ENCODE measurements at regions not wholly inside any gene's neighbourhood (a gene's known extent, or its start where the extent isn't known, plus 50 kb on each side); places are given as distances from the start of the nearest gene placed in this dataset.

GRCh38 chr10:20418286-20418685 lies 478.8 kb downstream of the NEBL start:
- no peak for TF ChIP-seq CTCF (conservative IDR thresholded peaks at IDR 0.05; ENCODE audit: low read length)
- DNase-seq (ENCODE audit: low read depth), result no peak
- H3K4me3 ChIP-seq (ENCODE audit: low read length), result no peak overlapping the region

GRCh38 chr10:20417791-20418190 lies 479.3 kb downstream of the NEBL start:
- no peak overlapping the region for H3K4me3 ChIP-seq (ENCODE audit: low read length)
- no peak for DNase-seq (ENCODE audit: low read depth)
- TF ChIP-seq CTCF (conservative IDR thresholded peaks at IDR 0.05; ENCODE audit: low read length), result no peak

- TF ChIP-seq CTCF (conservative IDR thresholded peaks at IDR 0.05; ENCODE audit: low read length), result no peak
- DNase-seq (ENCODE audit: low read depth), result no peak
- no peak overlapping the region for H3K4me3 ChIP-seq (ENCODE audit: low read length)
These were observed 481.4 kb downstream of the NEBL start for GRCh38 chr10:20415684-20416083.

GRCh38 chr10:20407357-20407756 lies 489.8 kb downstream of the NEBL start:
- DNase-seq (ENCODE audit: low read depth), result no peak
- TF ChIP-seq CTCF (conservative IDR thresholded peaks at IDR 0.05; ENCODE audit: low read length), result no peak
- H3K4me3 ChIP-seq (ENCODE audit: low read length), result no peak overlapping the region

- TF ChIP-seq CTCF (conservative IDR thresholded peaks at IDR 0.05; ENCODE audit: low read length), result no peak
- H3K4me3 ChIP-seq (ENCODE audit: low read length), result no peak overlapping the region
- DNase-seq (ENCODE audit: low read depth), result no peak
These were observed 490.6 kb downstream of the NEBL start for GRCh38 chr10:20406281-20407104.

GRCh38 chr10:20405761-20406160 lies 491.4 kb downstream of the NEBL start:
- DNase-seq (ENCODE audit: low read depth), result no peak
- no peak overlapping the region for H3K4me3 ChIP-seq (ENCODE audit: low read length)
- TF ChIP-seq CTCF (conservative IDR thresholded peaks at IDR 0.05; ENCODE audit: low read length), result no peak

GRCh38 chr10:20405050-20405449 lies 492.1 kb downstream of the NEBL start:
- no peak for TF ChIP-seq CTCF (conservative IDR thresholded peaks at IDR 0.05; ENCODE audit: low read length)
- no peak for DNase-seq (ENCODE audit: low read depth)
- H3K4me3 ChIP-seq (ENCODE audit: low read length), result no peak overlapping the region

All from AG10803 (cell line).